GM12872 (cell line): ENCODE measurements at regions not wholly inside any gene's neighbourhood (a gene's known extent, or its start where the extent isn't known, plus 50 kb on each side); places are given as distances from the start of the nearest gene placed in this dataset.

ENCODE experiments used
- CTCF ChIP-seq: IDR thresholded peaks from 3 replicates; pipeline ENCODE4 v1.5.1; 2011; ENCODE audit warnings: low read depth, mild to moderate bottlenecking, low read length, moderate library complexity; ENCODE audit not compliant: insufficient read depth

- no peak for TF ChIP-seq CTCF
These were observed 99.6 kb downstream of the LURAP1L start for GRCh38 chr9:12874395-12874794.

- TF ChIP-seq CTCF = no peak
These were observed 100.4 kb downstream of the LURAP1L start for GRCh38 chr9:12875191-12875590.

GRCh38 chr9:12876872-12877271 lies 102.1 kb downstream of the LURAP1L start:
- no peak for TF ChIP-seq CTCF

GRCh38 chr9:12878351-12878978 lies 103.6 kb downstream of the LURAP1L start:
- no peak for TF ChIP-seq CTCF

GRCh38 chr9:12879961-12880360 lies 105.1 kb downstream of the LURAP1L start:
- TF ChIP-seq CTCF = no peak

GRCh38 chr9:12880406-12881015 lies 105.7 kb downstream of the LURAP1L start:
- no peak for TF ChIP-seq CTCF

- no peak for TF ChIP-seq CTCF
These were observed 107.6 kb downstream of the LURAP1L start for GRCh38 chr9:12882430-12882829.
